HG03135 (cell line): ENCODE measurements at regions not wholly inside any gene's neighbourhood (a gene's known extent, or its start where the extent isn't known, plus 50 kb on each side); places are given as distances from the start of the nearest gene placed in this dataset.
"Not testable (repeated sequence)": the region's sequence is repeated elsewhere in the genome, so short reads cannot be mapped to it uniquely, and the experiment has no call there.

Source experiments
- ATAC-seq: cut with Tn5 transposase; IDR thresholded peaks from one replicate; pipeline ENCODE4 v1.9.1; 2021; ENCODE audit warnings: mild to moderate bottlenecking, moderate library complexity; ENCODE audit not compliant: unreplicated experiment

- ATAC-seq, result no peak
Measured at GRCh38 chr3:25944329-25944728, 154.4 kb downstream of the OXSM start.

DNA sequence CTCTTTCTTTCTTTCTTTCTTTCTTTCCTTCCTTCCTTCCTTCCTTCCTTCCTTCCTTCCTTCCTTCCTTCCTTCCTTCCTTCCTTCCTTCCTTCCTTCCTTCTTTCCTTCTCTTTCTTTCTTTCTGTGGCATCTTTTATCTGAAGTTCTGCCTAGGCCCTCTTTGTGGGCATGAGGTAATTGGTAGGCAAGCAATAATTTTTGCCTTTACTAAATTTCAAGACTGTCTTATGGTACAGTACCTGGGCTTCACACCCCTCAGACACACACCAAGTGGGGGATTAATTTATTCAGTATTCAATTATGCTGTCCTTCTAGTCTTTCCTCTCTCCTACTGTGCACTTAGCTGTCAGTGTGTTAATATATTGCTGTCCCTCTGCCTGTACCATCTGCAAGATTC, 155.5 kb downstream of the OXSM start:
- ATAC-seq, result no peak

- no peak for ATAC-seq
Measured at GRCh38 chr3:25945836-25946235, 155.9 kb downstream of the OXSM start.

GRCh38 chr3:25952133-25952532, 162.2 kb downstream of the OXSM start:
- ATAC-seq, result no peak

DNA sequence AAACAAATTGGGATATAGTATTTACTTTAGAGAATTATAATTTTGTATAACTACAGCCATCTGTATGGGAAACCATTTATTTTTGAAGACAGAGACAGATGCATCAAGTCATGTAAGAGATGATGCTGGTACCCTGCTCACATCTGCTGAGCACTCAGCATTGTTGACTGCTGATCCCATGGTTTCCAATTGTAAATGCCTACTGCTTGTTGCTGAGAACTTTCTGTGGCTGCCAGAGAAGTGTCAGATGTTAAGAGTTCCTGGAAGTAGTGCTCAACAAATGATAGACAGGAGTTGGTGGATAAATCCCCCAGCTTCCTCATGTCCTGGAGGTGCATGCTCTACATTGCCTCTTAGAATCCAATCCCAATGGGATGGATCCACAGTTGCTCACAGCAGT, 167.1 kb downstream of the OXSM start:
- ATAC-seq, result no peak

- ATAC-seq, result no peak
Measured at GRCh38 chr3:25960776-25961175, 170.9 kb downstream of the OXSM start.

GRCh38 chr3:25962255-25962654, 172.4 kb downstream of the OXSM start:
- no peak for ATAC-seq

- ATAC-seq, result no peak
Measured at GRCh38 chr3:25964141-25964540, 174.3 kb downstream of the OXSM start.

GRCh38 chr3:25967385-25967784, 177.5 kb downstream of the OXSM start:
- ATAC-seq, result no peak

DNA sequence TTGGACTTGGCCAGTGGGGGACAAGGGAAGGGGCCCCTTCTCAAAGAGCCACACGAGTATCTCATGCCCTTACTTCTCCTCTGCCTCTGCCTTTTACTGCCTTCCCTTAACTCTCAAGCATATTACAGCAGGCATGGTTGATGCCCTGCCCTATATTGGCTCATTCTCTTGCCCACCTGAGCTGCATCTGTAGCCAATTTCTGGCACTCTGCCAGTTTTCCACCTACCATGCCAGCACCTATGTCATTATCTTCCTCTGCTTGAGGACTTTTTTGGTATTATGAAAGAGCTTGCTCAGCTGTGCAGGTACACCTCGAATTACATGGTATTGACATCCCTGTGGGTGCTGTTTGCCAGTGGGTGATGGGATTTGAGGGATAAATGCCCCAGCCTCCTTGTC, 181.8 kb downstream of the OXSM start:
- ATAC-seq, result no peak

DNA sequence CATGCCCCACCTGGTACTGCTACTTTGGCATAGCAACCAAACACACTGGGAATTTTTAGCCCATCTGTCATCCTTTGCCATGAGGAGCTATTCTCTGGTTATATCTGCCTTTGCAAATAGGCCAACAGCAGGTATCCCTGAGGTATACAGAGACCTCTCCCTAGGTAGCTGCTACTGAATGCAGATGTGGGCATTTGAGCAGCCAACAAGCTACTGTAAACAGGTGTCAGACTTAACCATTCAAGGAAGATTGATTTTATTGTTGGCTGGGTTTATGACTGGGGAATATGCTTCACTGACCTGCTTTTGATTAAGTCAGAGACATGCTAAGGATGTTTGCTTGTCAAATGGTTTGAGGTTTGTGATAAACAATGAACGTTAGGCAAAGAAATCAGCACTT, 183.2 kb downstream of the OXSM start:
- no peak for ATAC-seq

GRCh38 chr3:25982756-25983155, 192.9 kb downstream of the OXSM start:
- no peak for ATAC-seq

GRCh38 chr3:25985621-25986020, 195.7 kb downstream of the OXSM start:
- no peak for ATAC-seq

DNA sequence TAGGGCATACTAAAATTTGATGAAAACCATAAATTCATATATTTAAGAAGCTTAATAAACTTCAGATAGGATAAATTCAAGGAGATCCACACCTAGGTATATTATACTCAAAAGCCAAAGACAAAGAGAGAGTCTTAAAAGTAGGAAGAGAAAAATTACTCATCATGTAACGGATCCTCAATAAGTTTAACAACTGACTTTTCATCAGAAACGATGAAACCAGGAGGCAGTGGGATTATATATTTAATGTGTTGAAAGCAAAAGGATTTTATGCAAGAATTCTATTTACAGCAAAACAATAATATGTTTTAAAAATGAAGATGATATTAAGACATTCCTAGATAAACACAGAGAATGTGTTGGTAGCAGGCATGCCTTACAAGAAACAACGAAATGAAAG, 202.7 kb downstream of the OXSM start:
- no peak for ATAC-seq

DNA sequence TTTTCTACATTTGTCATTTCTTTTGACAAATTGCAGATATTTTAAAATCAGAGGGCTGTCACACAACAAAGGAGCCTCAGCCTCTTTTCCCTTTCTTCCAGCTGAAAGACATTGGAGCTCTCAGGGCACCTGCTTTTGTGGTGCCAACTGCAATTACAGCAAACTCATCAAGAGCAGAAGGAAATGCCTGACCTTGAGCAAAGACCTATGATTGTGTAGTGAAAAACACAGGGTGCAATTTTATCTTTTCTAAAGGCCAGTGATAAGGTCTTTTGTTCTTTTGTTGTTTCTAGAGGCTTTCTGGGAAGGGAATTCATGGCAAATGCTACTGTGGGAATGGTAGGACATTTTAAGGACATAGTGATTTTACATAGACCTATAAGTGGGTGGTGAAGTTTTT, 214.3 kb downstream of the OXSM start:
- no peak for ATAC-seq

- ATAC-seq, result no peak
Measured at GRCh38 chr3:26011276-26011675, 221.4 kb downstream of the OXSM start.

DNA sequence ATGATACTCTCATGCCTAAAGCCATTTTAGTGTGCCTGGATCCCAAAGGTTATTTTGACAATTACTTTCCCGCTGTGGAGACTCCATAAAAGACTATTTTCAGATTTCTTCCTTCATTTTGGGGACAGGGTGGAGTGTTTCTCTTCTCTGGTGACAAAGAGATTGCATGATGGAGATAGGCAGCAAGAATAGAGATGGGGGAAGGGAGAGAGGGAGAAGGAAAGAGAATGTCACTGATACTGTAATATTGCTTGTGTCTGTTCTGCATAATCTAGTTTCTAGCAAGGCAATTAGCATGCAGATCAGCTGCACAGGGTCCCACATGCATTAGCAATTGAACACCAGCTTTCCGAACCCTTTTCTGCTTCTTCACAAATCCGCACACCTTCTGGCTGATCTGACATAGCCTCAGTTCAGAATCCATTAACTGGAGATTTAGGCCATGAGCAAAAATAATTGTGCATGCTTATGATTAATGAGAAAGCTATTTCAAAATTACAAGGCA, 222.4 kb downstream of the OXSM start:
- no peak for ATAC-seq

DNA sequence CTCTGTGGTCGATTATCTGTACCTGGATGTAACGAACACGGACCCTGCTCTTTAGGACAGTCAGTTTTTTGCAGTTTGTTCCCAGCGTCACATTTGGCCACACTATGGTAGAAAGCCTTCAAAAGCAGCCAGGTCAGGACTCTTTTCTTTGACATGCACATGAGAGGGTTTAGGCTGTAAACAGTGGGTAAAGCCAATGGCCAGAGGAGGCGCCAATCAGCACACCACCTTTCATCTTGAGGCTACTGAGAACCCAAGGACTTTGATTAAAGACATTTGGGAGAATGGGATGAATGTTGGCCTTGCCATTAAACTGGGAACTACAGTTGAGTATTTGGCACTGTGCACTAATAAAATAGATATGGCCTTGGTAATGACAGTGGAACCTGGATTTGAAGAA, 225.9 kb downstream of the OXSM start:
- no peak for ATAC-seq

DNA sequence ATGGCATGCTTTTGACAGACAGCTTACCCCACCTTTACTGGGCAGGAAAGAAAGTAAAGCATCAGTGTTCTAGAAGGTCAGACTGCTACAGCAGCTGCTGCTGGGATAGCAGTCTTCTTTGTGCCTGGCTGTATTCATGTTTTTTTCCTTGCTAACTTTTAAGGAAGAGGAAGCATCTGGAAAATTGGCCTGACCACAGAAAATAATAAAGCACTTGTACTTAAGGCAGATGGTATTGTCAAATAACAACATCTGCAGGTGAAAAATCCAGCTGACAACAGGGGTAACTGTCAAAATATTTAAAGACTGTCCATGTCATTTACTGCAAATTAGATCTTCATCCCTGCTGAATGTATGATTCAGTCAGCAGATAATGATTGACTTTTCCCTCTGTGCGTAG, 229.0 kb downstream of the OXSM start:
- ATAC-seq, result no peak

DNA sequence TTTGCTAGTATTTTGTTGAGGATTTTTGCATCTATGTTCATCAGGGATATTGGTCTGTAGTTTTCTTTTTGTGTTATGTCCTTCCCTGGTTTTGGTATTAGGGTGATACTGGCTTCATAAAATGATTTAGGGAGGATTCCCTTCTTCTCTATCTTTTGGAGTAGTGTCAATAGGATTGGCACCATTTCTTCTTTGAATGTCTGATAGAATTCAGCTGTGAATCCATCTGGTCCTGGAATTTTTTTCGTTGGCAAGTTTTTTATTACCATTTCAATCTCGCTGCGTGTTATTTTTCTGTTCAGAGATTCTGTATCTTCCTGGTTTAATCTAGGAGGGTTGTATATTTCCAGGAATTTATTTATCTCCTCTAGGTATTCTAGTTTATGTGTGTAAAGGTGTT, 234.3 kb downstream of the OXSM start:
- ATAC-seq, result not testable (repeated sequence)

DNA sequence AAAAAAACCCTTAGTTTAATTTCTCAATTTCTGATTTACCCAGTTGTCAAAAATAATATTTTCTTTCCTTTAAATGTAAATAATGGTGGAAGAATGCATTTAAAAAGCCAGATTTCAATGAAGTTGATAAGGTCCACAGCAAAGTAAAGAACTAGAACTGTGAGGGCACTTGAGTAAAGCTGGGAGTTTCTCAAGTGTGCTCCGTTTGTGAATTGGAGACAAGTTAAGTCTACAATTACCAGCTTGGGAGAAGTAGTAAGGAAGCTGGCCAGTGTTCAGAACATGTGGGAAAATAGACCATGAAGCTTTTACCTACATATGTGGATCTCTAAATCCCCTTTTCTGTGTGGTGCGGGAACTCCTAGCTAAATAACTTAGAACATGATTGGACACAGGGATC, 239.4 kb downstream of the OXSM start:
- no peak for ATAC-seq

- not testable (repeated sequence) for ATAC-seq
Measured at GRCh38 chr3:26042126-26042525, 252.2 kb downstream of the OXSM start.

GRCh38 chr3:26049951-26050350, 260.1 kb downstream of the OXSM start:
- ATAC-seq, result no peak

- ATAC-seq, result no peak
Measured at GRCh38 chr3:26050776-26051175, 260.9 kb downstream of the OXSM start.
